GM21367 (cell line): ENCODE measurements at regions not wholly inside any gene's neighbourhood (a gene's known extent, or its start where the extent isn't known, plus 50 kb on each side); places are given as distances from the start of the nearest gene placed in this dataset.

Experiments used
- ATAC-seq: cut with Tn5 transposase; IDR thresholded peaks from one replicate; pipeline ENCODE4 v1.9.1; 2021; ENCODE audit not compliant: unreplicated experiment

GRCh38 chr2:211132573-211132972, 576.2 kb downstream of the CPS1 start:
- no peak for ATAC-seq

DNA sequence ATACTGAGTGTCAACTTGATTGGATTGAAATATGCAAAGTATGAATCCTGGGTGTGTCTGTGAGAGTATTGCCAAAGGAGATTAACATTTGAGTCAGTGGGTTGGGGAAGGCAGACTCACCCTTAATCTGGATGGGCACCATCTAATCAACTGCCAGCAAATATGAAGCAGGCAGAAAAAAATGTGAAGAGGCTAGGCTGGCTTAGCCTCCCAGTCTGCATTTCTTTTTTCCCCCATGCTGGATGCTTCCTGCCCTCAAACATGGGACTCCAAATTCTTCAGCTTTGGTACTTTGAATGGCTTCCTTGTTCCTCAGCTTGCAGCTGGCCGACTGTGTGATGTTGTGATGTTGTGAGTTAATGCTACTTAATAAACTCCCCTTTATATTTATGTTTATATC, 577.4 kb downstream of the CPS1 start:
- no peak for ATAC-seq

DNA sequence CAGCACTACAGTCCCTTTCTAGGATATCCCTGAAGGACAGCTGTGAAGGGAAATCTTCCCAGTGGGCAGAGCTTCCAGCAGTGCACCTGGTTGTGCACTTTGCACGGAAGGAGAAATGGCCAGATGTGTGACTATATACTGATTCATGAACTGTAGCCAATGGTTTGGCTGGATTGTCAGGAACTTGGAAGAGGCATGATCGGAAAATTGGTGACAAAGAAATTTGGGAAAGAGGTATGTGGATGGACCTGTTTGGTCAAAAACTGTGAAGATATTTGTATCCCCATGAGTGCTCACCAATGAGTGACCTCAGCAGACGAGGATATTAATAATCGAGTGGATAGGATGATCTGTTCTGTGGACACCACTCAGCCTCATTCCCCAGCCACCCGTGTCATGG, 582.2 kb downstream of the CPS1 start:
- no peak for ATAC-seq

DNA sequence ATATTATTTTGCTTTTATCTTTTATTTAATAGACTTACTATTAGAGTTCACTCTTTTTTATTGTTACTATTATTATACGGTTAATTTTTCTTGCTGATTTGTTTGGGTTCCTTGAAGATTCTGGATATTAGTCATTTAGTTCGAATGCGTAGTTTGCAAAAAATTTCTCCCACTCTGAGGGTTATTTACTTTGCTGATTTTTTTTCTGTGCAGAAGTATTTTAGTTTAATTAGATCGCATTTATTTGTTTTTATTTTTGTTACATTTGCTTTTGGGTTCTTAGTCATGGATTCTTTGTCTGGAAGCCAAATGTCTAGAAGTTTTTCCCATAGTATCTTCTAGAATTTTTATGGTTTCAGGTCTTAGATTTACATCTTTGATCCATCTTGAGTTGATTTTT, 585.2 kb downstream of the CPS1 start:
- ATAC-seq = no peak

- no peak for ATAC-seq
Observed at GRCh38 chr2:211144078-211144477, 587.7 kb downstream of the CPS1 start.

DNA sequence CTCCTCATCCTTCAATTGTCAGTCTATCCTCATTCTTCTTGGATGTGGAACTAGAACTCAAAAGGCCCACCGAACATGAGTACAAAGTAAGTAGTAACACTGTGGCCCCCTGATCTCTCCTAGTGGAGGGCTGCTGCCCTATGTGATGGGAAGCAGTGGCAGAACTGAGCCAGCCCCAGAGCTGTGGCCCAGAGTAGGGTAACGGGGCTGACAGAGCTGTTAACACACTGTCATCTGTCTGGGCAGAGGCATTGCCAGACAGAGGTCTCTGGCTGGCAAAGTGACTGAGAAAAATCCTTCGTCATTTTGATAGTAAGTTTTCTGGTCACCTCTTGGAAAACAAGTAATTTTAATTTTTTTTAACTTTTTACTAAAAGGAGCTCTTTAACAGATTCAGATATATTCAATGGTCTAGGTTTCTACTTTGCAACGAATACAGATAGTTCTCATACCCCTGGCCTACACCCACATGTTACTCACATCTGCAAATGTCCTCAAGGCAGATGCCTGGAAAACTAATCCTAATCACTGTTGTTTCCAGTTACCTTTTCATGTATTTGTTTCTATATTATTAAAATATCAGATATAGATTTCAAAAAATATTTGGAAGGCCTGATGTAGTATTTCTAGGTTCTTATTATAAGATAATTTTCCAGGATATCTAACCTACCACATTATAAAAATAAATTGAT, 588.7 kb downstream of the CPS1 start:
- no peak for ATAC-seq

DNA sequence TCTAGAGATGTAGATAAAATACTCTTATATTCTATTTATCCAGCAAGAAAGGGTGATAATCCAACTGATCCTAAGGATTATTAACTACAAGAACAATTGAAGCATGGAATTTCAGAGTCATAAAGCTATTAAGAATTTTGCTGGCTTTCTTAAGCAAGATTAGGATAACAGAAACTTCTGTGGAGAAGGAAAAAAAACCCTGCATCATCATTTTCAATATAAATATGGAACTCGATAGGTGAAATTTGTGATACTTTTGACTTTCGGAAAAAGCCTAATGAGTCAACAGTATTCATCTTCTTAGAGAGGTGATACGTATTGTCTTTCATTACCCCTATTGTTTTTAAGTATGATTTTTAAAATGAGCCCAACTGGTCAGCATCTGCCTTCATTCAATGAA, 593.3 kb downstream of the CPS1 start:
- no peak for ATAC-seq

- ATAC-seq = no peak
Observed at GRCh38 chr2:211157211-211157610, 600.8 kb downstream of the CPS1 start.

GRCh38 chr2:211157856-211158463, 601.6 kb downstream of the CPS1 start:
- peak; percentile 99 for ATAC-seq

GRCh38 chr2:211159972-211160371, 603.6 kb downstream of the CPS1 start:
- no peak for ATAC-seq

- no peak for ATAC-seq
Observed at GRCh38 chr2:211161236-211161635, 604.8 kb downstream of the CPS1 start.

DNA sequence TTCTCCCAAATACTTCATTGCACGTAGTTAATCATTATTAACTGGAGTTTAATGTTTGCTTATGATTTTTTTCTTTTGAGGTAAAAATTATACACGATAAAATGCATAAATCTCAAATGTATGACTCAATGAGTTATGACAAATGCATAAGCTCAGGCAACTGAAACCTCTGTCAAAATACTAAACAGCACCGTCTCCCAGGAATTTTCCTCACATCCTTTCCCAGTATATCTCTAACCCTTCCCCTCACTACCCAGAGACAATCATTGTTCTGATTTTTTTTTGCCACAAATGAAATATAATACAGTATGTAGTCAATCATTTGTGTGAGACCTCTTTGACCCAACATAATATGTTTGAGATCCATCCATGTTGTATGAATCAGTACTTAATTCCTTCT, 606.5 kb downstream of the CPS1 start:
- ATAC-seq = no peak

DNA sequence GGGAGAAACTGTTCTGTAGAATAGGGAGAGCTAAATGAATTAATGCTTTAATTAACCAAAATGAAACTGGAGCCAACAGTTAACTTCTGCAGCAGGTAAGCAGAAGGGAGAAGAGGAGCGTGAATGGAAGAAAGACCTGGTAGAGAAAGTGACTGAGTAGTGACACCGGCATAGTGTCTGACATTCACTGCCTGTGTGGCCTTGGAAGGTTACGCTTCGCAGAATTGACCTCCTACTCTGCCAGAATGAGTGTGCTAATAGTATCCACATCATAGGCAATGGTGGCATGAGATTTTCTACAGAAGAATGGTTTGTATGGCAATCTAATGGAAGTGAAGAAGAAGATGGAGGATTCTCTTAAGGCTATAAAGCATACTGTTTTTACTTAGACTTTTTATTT, 614.4 kb downstream of the CPS1 start:
- ATAC-seq = no peak

GRCh38 chr2:211174021-211174420, 617.6 kb downstream of the CPS1 start:
- ATAC-seq = no peak

- no peak for ATAC-seq
Observed at GRCh38 chr2:211174631-211175030, 618.2 kb downstream of the CPS1 start.

DNA sequence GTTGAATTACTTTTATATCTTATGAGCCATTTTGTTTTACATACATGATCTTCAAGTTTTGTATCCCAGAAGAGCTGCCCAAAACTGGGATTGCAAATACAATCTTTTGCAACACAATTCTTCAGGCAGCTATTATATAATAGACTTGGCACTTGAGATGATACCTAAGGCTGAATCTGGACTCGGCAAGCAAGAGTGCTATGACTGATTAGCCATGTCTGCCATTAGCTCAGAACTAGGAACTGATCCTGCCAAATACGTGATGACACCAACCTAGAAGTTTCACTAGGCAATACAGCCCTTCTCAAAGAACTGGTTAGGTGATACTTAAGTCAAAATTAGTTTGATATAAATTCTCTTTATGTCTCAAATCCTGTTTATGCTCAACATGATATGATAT, 619.6 kb downstream of the CPS1 start:
- ATAC-seq = no peak

DNA sequence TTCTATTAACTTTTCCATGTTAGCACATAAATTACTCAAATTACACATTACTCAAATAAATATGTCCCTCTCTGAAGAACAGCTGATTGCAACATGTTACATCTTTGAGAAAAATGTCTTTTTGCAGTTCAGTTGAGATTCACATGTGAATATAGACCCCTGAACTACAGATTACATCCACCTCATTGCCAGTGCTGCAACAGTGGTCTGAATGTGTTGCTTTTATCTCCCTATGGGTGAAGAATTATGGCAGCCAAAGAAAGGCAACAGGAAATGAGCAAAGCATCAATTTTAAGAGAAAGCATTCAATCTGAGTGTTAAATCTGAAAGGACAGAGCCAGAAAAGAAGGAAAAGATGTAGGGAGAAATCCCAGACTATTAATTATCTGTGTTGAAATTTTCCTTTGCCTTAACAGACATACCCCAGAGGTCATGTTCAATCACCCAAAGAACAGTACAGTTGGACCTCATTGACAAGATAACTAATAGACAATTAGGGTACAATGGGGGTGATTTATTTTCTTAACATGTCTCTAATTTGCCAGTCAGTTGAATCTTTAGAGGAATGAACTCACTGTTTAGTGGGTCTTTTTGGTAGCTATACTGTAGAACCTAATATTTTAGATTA, 620.2 kb downstream of the CPS1 start:
- ATAC-seq = no peak

GRCh38 chr2:211181626-211182025, 625.2 kb downstream of the CPS1 start:
- ATAC-seq = no peak

- ATAC-seq = no peak
Observed at GRCh38 chr2:211187602-211188001, 631.2 kb downstream of the CPS1 start.

DNA sequence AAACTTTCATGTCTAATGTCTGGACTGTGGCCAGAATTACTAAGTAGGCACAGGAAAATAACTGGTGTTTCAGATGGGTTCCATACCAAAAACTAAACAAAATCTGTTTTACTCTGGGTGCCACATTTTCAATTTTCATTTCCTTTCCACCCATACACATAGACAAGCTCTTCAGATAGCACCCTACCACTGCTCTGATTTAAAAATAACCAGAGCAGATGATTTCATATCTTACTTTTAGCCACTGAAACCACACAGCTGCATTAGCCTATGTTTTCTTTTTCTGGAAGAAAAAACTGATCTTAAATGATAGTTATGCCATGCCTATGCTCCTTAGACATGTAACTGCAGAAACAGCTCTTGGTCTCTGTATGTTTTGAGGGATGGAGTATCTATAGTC, 647.6 kb downstream of the CPS1 start:
- ATAC-seq = peak; percentile 95

- peak; percentile 10 for ATAC-seq
Observed at GRCh38 chr2:211204456-211204855, 648.1 kb downstream of the CPS1 start.

- ATAC-seq = no peak
Observed at GRCh38 chr2:211204902-211205301, 648.5 kb downstream of the CPS1 start.

DNA sequence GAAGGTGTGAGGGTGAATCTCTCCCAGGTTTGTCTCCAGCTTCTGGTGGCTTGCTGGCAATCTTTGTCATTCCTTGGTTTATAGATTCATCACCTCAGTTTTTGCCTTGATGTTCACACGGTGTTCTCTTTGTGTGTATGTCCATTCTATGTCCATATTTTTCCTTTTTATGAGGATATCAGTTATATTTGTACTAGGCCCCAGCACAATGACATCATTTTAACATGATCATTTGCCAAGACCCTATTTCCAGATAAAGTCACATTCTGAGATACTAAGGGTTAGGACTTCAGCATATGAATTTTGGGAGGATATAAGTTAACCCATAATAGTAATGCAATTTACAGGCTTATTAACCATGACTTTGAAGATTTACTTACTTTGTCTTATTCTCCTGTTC, 649.0 kb downstream of the CPS1 start:
- no peak for ATAC-seq
